Left ventricle myocardium inferior (tissue), 1 donor: ENCODE measurements at regions not wholly inside any gene's neighbourhood (a gene's known extent, or its start where the extent isn't known, plus 50 kb on each side); places are given as distances from the start of the nearest gene placed in this dataset.

Source experiments
- DNase-seq: peaks from one replicate; pipeline ENCODE4 v3.0.0-alpha.2; 2020
- H3K27ac ChIP-seq: fragments of 200-600 bp; replicated peaks from 2 replicates; pipeline ENCODE4 v1.8.0; 2021
- H3K27me3 ChIP-seq: fragments of 200-600 bp; 2 replicates; pipeline ENCODE4 v1.8.0; 2021; ENCODE audit warnings: low read depth
- H3K36me3 ChIP-seq: fragments of 200-600 bp; 2 replicates; pipeline ENCODE4 v1.8.0; 2021
- H3K4me1 ChIP-seq: fragments of 200-600 bp; 2 replicates; pipeline ENCODE4 v1.8.0; 2021
- H3K4me3 ChIP-seq: fragments of 200-600 bp; 2 replicates; pipeline ENCODE4 v1.8.0; 2021; ENCODE audit warnings: mild to moderate bottlenecking, moderate library complexity
- H3K9me3 ChIP-seq: fragments of 200-600 bp; replicated peaks from 2 replicates; pipeline ENCODE4 v1.8.0; 2021
- intact Hi-C: fragments of 100-400 bp; cut with micrococcal nuclease; formaldehyde crosslinking; loops from one replicate; pipeline ENCODE4 v1.11.0; 2022
- TF ChIP-seq, protein P1 (sequence below): fragments of 200-600 bp; IDR thresholded peaks from 2 replicates; pipeline ENCODE4 v1.8.0; 2021; ENCODE audit warnings: antibody characterized with exemption, mild to moderate bottlenecking, borderline replicate concordance
- donor health status: DM: no; HTN: yes; CAD: no; lungs with severe emphysema.

DNA sequence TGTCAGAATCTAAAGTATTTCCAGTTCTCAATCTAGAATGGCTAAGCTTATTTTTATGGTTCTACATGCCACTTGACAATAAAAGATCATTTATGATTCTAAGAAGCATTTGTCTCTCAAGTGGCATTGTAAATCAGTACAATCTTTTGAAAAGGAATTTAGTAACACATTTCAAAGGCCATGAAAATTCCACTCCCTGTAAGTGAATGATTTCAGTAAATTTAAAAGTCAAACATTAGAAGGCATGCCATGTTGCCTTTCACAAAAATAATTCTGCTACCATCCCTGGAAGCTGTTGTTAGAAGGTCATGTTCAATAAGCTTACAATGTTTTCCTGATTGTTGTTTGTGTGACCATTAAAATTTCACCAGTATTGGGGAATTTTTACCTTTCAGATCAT, 142.9 kb downstream of the RPIA start:
- H3K9me3 ChIP-seq: no peaks in the 10 kb centered on the region
- TF ChIP-seq, protein P1, sequence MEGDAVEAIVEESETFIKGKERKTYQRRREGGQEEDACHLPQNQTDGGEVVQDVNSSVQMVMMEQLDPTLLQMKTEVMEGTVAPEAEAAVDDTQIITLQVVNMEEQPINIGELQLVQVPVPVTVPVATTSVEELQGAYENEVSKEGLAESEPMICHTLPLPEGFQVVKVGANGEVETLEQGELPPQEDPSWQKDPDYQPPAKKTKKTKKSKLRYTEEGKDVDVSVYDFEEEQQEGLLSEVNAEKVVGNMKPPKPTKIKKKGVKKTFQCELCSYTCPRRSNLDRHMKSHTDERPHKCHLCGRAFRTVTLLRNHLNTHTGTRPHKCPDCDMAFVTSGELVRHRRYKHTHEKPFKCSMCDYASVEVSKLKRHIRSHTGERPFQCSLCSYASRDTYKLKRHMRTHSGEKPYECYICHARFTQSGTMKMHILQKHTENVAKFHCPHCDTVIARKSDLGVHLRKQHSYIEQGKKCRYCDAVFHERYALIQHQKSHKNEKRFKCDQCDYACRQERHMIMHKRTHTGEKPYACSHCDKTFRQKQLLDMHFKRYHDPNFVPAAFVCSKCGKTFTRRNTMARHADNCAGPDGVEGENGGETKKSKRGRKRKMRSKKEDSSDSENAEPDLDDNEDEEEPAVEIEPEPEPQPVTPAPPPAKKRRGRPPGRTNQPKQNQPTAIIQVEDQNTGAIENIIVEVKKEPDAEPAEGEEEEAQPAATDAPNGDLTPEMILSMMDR: no peak
- no peaks in the 10 kb centered on the region for H3K36me3 ChIP-seq
- intact Hi-C loops: no loop called here
- H3K4me1 ChIP-seq: peaks cover 16% of the 10 kb centered on the region
- H3K4me3 ChIP-seq: no peak overlapping the region
- peaks cover 13% of the 10 kb centered on the region for H3K27me3 ChIP-seq
- no peak overlapping the region for H3K27ac ChIP-seq
- DNase-seq: no peak

DNA sequence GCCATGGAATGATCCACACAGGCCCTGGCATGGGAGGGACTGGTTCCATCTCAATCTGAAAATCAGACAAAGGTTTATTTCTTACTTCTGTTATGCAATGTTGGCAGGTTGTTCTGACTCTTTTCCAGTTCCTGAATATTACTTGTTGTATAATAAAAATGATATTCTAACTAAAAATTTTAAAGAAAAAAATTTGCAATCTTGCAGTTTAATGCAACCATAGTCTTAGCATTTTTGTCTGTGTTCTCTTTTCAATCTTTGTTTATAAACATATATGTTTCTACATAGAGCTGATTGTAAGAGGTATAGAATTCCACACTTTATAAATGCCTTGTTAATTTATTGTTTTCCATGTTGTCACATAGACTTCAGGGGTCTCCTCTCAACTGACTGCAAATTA, 143.4 kb downstream of the RPIA start:
- no peak for DNase-seq
- Histone ChIP-seq H3K9me3 (no peaks in the 10 kb centered on the region), H3K4me1 (peaks cover 12% of the 10 kb centered on the region), H3K36me3 (no peaks in the 10 kb centered on the region), H3K27me3 (peaks cover 8% of the 10 kb centered on the region), H3K27ac (no peak overlapping the region), H3K4me3 (no peak overlapping the region)
- intact Hi-C loops: no loop called here
- TF ChIP-seq, protein P1: no peak

DNA sequence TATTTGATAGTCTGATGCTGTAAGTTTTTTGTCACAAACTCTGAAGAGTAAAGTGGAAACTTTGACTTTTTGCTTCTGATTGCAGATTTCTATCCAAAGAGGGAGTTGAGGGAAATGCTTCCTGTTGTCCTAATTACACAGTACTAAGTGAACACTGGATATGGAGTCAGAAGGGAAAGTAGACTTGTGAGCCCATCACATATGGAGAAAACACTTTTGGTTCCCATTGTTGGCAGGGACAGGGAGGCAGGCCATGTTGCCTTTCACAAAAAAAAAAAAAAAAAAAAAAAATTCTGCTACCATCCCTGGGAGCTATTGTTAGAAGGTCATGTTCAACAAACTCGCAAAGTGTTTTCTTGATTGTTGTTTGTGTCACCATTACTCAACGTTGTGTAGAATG, 144.3 kb downstream of the RPIA start:
- no peaks in the 10 kb centered on the region for H3K9me3 ChIP-seq
- H3K4me1 ChIP-seq: peaks cover 8% of the 10 kb centered on the region
- TF ChIP-seq, protein P1: no peak
- peaks cover 2% of the 10 kb centered on the region for H3K27me3 ChIP-seq
- H3K27ac ChIP-seq: peak overlapping the region; percentile 6
- DNase-seq: no peak
- no peak overlapping the region for H3K4me3 ChIP-seq
- no peaks in the 10 kb centered on the region for H3K36me3 ChIP-seq
- intact Hi-C loops: no loop called here

DNA sequence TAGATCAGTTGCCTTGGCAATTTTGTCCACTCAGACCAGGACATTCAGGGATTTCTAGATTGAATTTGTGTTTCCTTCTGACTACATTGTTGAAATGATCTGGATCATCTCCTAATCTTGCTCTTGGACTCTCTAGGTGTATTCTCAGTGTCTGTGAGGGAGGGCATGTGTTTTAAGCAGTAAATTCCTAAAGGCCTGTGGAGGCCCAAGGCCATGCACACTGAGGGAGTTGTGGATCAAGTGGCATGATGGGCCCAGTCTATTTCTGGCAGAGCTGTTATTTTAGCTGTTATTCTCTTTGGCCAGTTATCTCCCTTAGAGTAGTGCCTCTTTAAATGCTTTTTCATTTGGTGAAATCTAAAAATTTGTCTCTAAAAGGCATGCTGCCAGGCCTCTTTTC, 144.9 kb downstream of the RPIA start:
- no peaks in the 10 kb centered on the region for H3K9me3 ChIP-seq
- no peaks in the 10 kb centered on the region for H3K36me3 ChIP-seq
- intact Hi-C loops: no loop called here
- H3K4me3 ChIP-seq: no peak overlapping the region
- no peak for DNase-seq
- no peak overlapping the region for H3K27ac ChIP-seq
- no peaks in the 10 kb centered on the region for H3K27me3 ChIP-seq
- H3K4me1 ChIP-seq: peaks cover 5% of the 10 kb centered on the region
- TF ChIP-seq, protein P1: no peak

DNA sequence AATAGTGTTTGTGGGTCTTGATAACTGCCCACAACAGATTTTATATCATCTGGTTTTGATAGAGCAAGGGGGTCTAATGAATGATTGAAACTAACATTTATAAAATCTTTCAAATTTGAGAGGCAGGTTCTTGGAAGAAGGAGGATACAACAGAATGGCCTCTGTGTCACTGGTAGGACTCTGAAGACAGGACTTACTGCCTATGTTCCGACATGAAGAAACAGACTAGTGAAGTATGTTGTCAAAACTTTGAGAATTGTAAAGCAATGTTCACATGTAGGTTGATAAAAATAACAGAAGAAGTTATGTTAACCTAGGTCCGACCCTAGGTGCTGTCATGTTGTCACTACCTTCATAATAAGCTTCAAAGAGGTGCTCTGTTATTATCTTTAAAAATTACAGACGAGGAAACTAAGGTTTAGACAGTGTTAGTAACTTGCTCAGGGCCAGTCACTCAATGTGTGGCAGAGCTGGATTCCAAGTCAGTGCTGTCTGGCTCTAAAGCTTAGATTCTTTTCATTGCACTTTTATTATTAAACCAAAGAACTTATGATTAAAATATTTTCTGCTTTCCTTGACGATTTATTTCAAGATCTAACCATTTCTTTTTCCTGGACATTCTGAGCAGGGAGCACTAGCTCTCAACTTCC, 146.2 kb downstream of the RPIA start:
- peaks cover 4% of the 10 kb centered on the region for H3K4me1 ChIP-seq
- H3K27ac ChIP-seq: no peak overlapping the region
- TF ChIP-seq, protein P1: no peak

More for the DNA sequence above, 146.2 kb downstream of the RPIA start:
- H3K9me3 ChIP-seq: no peaks in the 10 kb centered on the region
- no peak overlapping the region for H3K4me3 ChIP-seq
- DNase-seq: no peak
- intact Hi-C loops: no loop called here
- H3K27me3 ChIP-seq: no peaks in the 10 kb centered on the region
- H3K36me3 ChIP-seq: no peaks in the 10 kb centered on the region
